ENCODE measurements at regions not wholly inside any gene's neighbourhood (a gene's known extent, or its start where the extent isn't known, plus 50 kb on each side); places are given as distances from the start of the nearest gene placed in this dataset.
A peak's percentile ranks its signal among the peaks of the same experiment; 100 is the strongest.

GRCh38 chr6:81694855-81695254 is 57.6 kb downstream of the TENT5A start:
- DNase-seq, result no peak

DNA sequence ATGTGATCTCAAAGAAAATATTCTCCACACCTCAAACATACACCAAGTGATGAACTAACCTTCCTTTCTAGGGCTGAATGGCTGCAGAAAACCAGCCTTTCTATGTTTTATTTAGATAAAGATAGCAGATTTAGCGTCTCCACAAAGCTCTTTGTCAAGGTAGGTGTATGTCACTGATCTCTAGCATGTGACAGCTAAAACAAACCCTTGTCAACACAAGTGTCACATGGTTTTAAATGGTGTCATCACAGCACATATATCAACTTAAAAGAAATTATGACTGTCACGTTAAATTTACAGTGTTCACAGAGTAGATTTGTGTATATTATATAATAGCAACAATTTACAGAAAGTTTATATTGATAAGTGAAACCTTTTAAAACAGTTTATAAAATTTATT is 58.3 kb downstream of the TENT5A start:
- no peak for DNase-seq

GRCh38 chr6:81693266-81693665 is 59.2 kb downstream of the TENT5A start:
- DNase-seq, result no peak

DNA sequence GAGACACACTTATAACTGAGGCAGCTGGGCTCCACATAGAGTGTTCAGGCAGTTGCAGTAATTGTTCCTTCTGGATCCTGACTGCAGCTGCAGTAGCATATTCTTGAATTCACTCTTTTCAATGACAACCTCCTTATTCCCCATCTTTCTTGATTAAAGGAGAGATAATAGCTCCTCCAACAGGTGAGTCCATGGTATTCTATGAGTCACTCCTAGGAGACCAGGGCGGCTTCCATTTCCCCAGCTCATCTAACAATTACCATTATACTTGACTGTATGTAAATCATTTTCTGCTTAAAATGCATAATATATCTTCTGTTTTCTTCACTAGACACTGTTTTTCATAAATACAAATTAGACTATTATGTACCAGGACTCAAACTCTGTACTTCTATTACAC is 62.4 kb downstream of the TENT5A start:
- DNase-seq, result no peak

DNA sequence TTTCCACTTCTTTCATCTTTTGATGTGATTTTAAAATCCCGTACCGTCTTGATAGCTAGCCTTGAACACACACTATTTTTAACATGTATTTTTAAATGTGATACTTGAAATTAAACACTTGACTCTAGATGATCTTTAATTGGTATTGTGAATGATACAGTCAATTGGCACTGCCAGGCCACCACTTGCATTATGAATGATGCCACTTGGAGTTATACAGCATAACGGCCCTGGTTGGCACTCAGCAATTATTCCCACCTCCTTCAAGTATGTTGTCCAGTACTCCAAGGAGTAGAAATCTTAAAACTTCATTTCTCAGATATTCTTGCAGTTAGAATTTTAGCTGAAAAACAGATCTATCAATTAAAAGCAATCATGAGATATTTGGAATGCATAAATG is 62.9 kb downstream of the TENT5A start:
- DNase-seq, result no peak

DNA sequence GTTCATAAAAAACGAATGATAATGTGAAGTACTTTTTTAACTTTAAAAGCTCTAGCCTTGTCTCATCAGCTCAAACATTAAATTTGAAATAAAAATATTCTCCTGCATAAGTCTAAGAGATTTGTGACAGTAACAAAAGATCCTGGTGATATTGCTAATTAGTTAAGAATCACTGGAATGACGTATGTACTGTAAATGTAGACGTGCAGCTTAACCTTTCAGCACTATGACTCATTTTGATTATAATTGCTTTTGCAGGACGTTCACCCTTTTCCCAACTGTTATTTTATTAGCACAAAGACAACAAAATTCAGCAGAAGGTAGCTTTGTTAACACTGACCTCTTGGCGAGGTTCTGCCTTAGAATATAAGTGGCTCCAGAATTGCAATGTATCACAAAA is 68.6 kb downstream of the TENT5A start:
- DNase-seq, result no peak

- no peak for DNase-seq
Observed at GRCh38 chr6:81682858-81683620, 69.4 kb downstream of the TENT5A start.

GRCh38 chr6:81682235-81682795 is 70.2 kb downstream of the TENT5A start:
- DNase-seq, result no peak

GRCh38 chr6:81669445-81669844 is 83.0 kb downstream of the TENT5A start:
- no peak for DNase-seq

GRCh38 chr6:81668615-81669047 is 83.8 kb downstream of the TENT5A start:
- no peak for DNase-seq

GRCh38 chr6:81666481-81666880 is 86.0 kb downstream of the TENT5A start:
- no peak for DNase-seq

- DNase-seq, result no peak
Observed at GRCh38 chr6:81656231-81656630, 96.2 kb downstream of the TENT5A start.

DNA sequence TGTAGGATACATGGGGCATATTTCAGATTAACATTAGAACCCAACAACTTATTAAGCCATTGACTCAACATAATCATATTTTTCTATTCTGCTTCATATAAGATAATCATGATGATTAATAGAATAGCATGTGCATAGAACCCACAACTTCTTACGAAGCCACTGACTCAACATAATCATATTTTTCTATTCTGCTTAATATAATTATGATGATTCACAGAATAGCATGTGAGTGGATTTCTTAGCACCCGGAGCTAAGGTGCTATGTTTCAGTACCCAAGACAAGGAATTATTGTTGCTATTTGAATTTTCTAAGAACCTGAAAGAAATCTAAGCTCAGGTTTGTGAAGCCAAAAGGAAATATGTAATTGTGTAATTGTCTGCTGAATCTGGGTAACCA is 96.8 kb downstream of the TENT5A start:
- DNase-seq, result no peak

GRCh38 chr6:81648502-81648901 is 104.0 kb downstream of the TENT5A start:
- DNase-seq, result no peak

- no peak for DNase-seq
Observed at GRCh38 chr6:81643156-81643555, 109.3 kb downstream of the TENT5A start.

DNA sequence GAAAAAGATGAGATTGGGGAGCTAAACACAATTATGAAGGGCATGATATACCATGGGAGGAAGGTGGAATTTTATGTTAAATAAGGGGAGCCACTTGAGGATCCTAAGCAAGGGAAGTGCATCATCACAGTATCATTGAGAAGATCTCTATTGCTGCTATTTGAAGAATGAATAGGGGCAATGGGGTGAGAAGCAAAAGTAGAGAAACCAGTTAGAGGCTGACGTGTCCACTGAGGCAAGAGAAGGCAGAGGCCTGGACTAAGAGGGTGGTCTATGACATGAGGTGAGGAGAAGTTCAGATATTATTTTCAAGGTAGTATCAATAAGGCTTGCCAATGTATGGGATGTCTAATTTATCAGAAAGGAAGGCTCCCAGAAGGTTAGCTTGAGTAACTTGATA is 111.6 kb downstream of the TENT5A start:
- no peak for DNase-seq

DNA sequence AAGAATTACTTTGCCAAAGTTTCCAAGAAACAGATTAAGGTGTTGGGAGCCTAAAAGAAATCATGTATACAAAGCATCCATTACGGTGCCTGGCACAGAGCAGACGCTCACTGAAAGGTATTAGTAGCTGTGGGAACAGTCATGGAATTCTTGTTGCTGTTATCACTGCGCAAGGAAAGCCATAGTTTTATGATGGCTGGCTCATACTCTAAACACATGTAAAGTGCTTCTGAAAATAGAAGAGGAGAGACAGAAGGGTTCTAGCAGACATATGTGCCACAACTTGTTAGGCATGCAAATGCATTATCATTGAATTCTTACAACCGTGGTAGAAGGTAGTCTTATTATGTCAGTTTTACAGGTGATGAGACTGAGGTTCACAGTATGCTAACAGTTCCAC is 112.4 kb downstream of the TENT5A start:
- no peak for DNase-seq

DNA sequence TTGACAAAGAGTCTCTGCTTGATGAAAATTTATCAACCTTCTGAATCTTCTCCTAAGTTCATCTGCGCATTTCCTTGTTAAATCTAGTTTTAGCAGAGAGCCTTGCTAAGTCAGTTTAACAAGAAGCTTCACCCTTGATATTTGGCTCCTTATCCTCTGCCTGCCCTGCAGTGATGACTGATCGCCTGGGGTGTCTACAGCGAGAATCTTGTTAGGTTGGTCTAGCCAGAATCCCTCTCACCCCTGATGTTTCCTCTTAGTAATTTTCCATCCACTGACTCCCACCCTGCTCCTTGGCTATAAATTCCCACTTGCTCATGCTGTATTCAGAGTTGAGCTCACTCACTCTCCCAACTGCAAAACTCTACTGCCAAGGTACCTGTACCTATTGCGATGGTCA is 114.1 kb downstream of the TENT5A start:
- peak; percentile 2 for DNase-seq

GRCh38 chr6:81636930-81637568 is 115.4 kb downstream of the TENT5A start:
- DNase-seq, result no peak

- no peak for DNase-seq
Observed at GRCh38 chr6:81634155-81634880, 118.2 kb downstream of the TENT5A start.

DNA sequence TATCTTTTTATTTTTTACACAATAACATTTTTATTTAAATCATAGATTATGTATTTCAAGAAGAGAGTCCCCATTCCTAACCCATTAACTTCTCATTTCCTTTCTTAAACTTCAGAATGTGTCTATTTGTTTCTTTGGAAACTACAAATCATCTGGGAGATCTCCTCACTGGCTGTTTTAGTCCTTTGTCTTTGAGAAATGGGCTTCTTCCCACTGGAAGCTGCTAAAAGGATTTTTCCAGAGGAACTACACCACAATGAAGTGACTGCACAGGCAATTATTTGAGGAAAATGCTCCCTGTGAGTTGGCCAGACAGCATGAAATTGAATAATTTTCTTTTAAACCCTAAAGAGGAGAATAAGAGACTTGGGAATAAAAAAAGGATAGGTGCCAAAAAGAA is 119.1 kb downstream of the TENT5A start:
- no peak for DNase-seq

DNA sequence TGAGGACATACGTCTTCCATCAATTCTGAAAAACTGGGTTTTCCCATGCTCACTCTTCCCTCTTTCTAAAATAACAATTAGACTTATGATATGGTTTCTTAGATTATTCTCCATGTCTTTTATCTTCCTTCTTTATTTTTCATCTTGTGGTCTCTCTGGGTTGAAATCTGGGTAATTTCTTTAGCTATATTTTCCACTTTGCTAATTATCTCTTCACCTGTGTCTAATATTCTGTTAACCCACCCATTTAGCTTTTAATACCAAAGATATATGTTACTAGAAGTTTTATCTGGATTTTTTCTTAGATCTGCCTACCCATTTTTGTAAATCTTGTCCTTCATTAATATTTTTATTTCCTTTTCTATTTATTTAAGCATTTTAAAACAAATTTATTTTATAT is 121.8 kb downstream of the TENT5A start:
- no peak for DNase-seq

DNA sequence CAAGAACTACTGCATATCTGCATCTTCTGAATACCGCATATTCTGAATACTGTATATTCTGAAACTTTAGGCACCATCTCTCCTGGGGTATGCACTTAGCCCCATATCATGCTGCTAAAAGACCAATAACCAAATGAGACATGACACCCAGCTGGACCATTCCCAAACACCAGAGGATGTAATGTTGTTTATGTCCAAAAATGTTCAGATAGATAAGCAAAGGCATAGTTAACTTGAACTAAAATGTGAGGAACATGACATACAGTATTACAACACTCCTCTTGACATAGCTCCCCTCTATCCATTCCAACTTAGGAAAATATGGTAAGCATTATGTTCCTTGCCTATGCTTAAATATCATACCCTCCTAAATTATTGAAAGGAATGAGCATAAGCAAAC is 127.3 kb downstream of the TENT5A start:
- DNase-seq, result no peak

DNA sequence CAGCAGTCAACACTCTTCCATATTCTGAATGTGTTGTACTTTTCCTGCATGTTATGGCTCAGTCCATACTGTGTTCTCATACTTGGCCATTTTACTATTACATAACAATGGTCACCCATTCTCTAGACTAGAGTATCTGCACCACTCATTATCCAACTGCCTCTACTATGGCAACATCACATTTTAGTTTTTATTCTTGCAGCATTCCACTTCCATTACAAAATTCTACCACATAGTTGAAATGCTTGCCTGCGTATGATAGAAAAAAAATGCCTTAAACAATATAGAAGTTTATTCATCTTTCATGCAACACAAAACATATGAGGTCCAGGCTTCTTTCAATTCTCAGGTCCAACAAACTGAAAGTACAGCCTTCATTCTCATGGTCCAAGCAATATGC is 128.0 kb downstream of the TENT5A start:
- no peak for DNase-seq

Measured in NCI-H82 (cell line).